Right lobe of liver (tissue), 4 donors: ENCODE measurements at regions not wholly inside any gene's neighbourhood (a gene's known extent, or its start where the extent isn't known, plus 50 kb on each side); places are given as distances from the start of the nearest gene placed in this dataset.

ENCODE experiments used
- POLR2A ChIP-seq: fragments of 450-650 bp; IDR thresholded peaks from one replicate; pipeline ENCODE4 v1.6.1; 2017; ENCODE audit warnings: antibody characterized with exemption, mild to moderate bottlenecking
- TF ChIP-seq, protein P1 (sequence below), 4 donors: fragments of 200-600 bp in 3 of 4; fragments of 450-650 bp in 1 of 4; IDR thresholded peaks; one replicate each; pipeline versions ENCODE4 v1.5.1 to v1.8.0; 2016 to 2022; ENCODE audit warnings: antibody characterized with exemption in 4 of 4, mild to moderate bottlenecking in 2 of 4
- donor health status: DM: no; HTN: no; CAD: no.
- donor health status: DM: no; HTN: no; CAD: no.
- donor health status: DM: no; HTN: yes; CAD: no.

DNA sequence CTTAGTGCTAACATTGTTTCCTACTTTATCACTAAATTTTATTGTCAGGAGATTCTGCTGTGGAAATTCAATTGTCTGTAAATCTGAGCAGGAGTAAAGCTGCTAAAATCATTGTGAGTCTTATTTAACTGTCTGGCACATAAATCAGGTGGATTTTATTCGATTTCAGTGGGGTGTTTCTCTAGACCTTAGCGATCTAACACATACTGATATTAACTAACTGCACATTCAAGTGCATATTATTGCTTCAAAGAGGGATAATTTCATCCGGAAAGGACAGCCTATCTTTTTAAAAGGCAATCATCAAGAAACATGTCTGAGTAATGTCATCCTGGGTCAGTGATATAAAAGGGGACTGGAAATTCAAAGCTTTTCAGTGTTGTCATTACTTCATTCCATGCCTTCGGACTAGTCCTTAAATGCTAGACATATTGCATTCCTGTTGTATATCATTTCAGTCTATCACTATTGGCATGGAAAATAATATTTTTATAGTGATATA is 388.7 kb downstream of the PCDH10 start:
- TF ChIP-seq, protein P1, sequence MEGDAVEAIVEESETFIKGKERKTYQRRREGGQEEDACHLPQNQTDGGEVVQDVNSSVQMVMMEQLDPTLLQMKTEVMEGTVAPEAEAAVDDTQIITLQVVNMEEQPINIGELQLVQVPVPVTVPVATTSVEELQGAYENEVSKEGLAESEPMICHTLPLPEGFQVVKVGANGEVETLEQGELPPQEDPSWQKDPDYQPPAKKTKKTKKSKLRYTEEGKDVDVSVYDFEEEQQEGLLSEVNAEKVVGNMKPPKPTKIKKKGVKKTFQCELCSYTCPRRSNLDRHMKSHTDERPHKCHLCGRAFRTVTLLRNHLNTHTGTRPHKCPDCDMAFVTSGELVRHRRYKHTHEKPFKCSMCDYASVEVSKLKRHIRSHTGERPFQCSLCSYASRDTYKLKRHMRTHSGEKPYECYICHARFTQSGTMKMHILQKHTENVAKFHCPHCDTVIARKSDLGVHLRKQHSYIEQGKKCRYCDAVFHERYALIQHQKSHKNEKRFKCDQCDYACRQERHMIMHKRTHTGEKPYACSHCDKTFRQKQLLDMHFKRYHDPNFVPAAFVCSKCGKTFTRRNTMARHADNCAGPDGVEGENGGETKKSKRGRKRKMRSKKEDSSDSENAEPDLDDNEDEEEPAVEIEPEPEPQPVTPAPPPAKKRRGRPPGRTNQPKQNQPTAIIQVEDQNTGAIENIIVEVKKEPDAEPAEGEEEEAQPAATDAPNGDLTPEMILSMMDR (IDR thresholded peaks at IDR 0.05), result no peak
- no peak for TF ChIP-seq POLR2A
